ENCODE measurements at regions not wholly inside any gene's neighbourhood (a gene's known extent, or its start where the extent isn't known, plus 50 kb on each side); places are given as distances from the start of the nearest gene placed in this dataset.
"Not testable (repeated sequence)": the region's sequence is repeated elsewhere in the genome, so short reads cannot be mapped to it uniquely, and the experiment has no call there.

- no peak for DNase-seq (ENCODE audit: extremely low read depth in 1 of 11, low read depth in 9 of 11, low spot score in 4 of 11)
Measured at GRCh38 chr7:156022483-156023459, 210.5 kb upstream of the SHH start.

GRCh38 chr7:156021471-156021870, 209.2 kb upstream of the SHH start:
- peak in 4 of 11 donors; percentile 3 to 12 (median 9) for DNase-seq (ENCODE audit: extremely low read depth in 1 of 11, low read depth in 9 of 11, low spot score in 4 of 11)

GRCh38 chr7:156020566-156020965, 208.3 kb upstream of the SHH start:
- no peak for DNase-seq (ENCODE audit: extremely low read depth in 1 of 11, low read depth in 9 of 11, low spot score in 4 of 11)

- no peak for DNase-seq (ENCODE audit: extremely low read depth in 1 of 11, low read depth in 9 of 11, low spot score in 4 of 11)
Measured at GRCh38 chr7:156019776-156020565, 207.7 kb upstream of the SHH start.

- no peak for DNase-seq (ENCODE audit: extremely low read depth in 1 of 11, low read depth in 9 of 11, low spot score in 4 of 11)
Measured at GRCh38 chr7:156019308-156019707, 207.0 kb upstream of the SHH start.

- DNase-seq (ENCODE audit: extremely low read depth in 1 of 11, low read depth in 9 of 11, low spot score in 4 of 11), result no peak
Measured at GRCh38 chr7:156017916-156018700, 205.8 kb upstream of the SHH start.

GRCh38 chr7:156017431-156017830, 205.2 kb upstream of the SHH start:
- no peak for DNase-seq (ENCODE audit: extremely low read depth in 1 of 11, low read depth in 9 of 11, low spot score in 4 of 11)

GRCh38 chr7:156015237-156016020, 203.2 kb upstream of the SHH start:
- DNase-seq (ENCODE audit: extremely low read depth in 1 of 11, low read depth in 9 of 11, low spot score in 4 of 11), result no peak

GRCh38 chr7:156014808-156015207, 202.5 kb upstream of the SHH start:
- DNase-seq (ENCODE audit: extremely low read depth in 1 of 11, low read depth in 9 of 11, low spot score in 4 of 11), result no peak

GRCh38 chr7:156014201-156014600, 201.9 kb upstream of the SHH start:
- DNase-seq (ENCODE audit: extremely low read depth in 1 of 11, low read depth in 9 of 11, low spot score in 4 of 11), result no peak

- no peak for DNase-seq (ENCODE audit: extremely low read depth in 1 of 11, low read depth in 9 of 11, low spot score in 4 of 11)
Measured at GRCh38 chr7:156012412-156012811, 200.1 kb upstream of the SHH start.

- no peak for DNase-seq (ENCODE audit: extremely low read depth in 1 of 11, low read depth in 9 of 11, low spot score in 4 of 11)
Measured at GRCh38 chr7:156009569-156009968, 197.3 kb upstream of the SHH start.

- DNase-seq (ENCODE audit: extremely low read depth in 1 of 11, low read depth in 9 of 11, low spot score in 4 of 11), result not testable (repeated sequence)
Measured at GRCh38 chr7:156006876-156007275, 194.6 kb upstream of the SHH start.

- DNase-seq (ENCODE audit: extremely low read depth in 1 of 11, low read depth in 9 of 11, low spot score in 4 of 11), result no peak
Measured at GRCh38 chr7:156006024-156006423, 193.8 kb upstream of the SHH start.

- DNase-seq (ENCODE audit: extremely low read depth in 1 of 11, low read depth in 9 of 11, low spot score in 4 of 11), result no peak
Measured at GRCh38 chr7:156005202-156005691, 193.0 kb upstream of the SHH start.

- DNase-seq (ENCODE audit: extremely low read depth in 1 of 11, low read depth in 9 of 11, low spot score in 4 of 11), result no peak
Measured at GRCh38 chr7:156004265-156005201, 192.3 kb upstream of the SHH start.

Data from renal cortex interstitium (tissue), 11 donors.